Esophagus muscularis mucosa (tissue), 4 donors: ENCODE measurements at regions not wholly inside any gene's neighbourhood (a gene's known extent, or its start where the extent isn't known, plus 50 kb on each side); places are given as distances from the start of the nearest gene placed in this dataset.
A peak's percentile ranks its signal among the peaks of the same experiment; 100 is the strongest.

ENCODE experiments used
- DNase-seq: peaks from one replicate; pipeline ENCODE4 v3.0.0-alpha.2; 2017; ENCODE audit errors: extremely low spot score
- H3K27ac ChIP-seq, 4 donors: fragments of 200-600 bp; sonication (generic); replicated peaks in 1 of 4; 1 replicate in 3 of 4; 2 replicates in 1 of 4; pipeline ENCODE4 v1.5.1; 2016 to 2019; ENCODE audit warnings: mild to moderate bottlenecking in 1 of 4
- H3K27me3 ChIP-seq, 4 donors: fragments of 200-600 bp; sonication (generic); one replicate each; pipeline versions ENCODE4 v1.5.1 to v1.6.0; 2016 to 2019
- H3K36me3 ChIP-seq, 4 donors: fragments of 200-600 bp; sonication (generic); one replicate each; pipeline ENCODE4 v1.5.1; 2016 to 2019
- H3K4me1 ChIP-seq, 4 donors: fragments of 200-600 bp; sonication (generic); one replicate each; pipeline ENCODE4 v1.5.1; 2016 to 2019
- H3K4me3 ChIP-seq, 4 donors: fragments of 200-600 bp; sonication (generic); 1 replicate in 2 of 4; 2 replicates in 2 of 4; pipeline ENCODE4 v1.5.1; 2016 to 2019; ENCODE audit warnings: mild to moderate bottlenecking in 4 of 4, moderate library complexity in 1 of 4
- H3K9me3 ChIP-seq, 4 donors: fragments of 200-600 bp; sonication (generic); 1 replicate in 3 of 4; 2 replicates in 1 of 4; pipeline ENCODE4 v1.5.1; 2016 to 2019
- EP300 ChIP-seq: sonication (generic); formaldehyde crosslinking; IDR thresholded peaks from one replicate; pipeline ENCODE4 v1.6.1; 2017; ENCODE audit warnings: antibody characterized with exemption
- POLR2A ChIP-seq: fragments of 450-650 bp; IDR thresholded peaks from one replicate; pipeline ENCODE4 v1.6.1; 2017; ENCODE audit warnings: antibody characterized with exemption, moderate library complexity, mild to moderate bottlenecking, low read depth
- POLR2AphosphoS5 ChIP-seq, 2 donors: sonication (generic); formaldehyde crosslinking; IDR thresholded peaks; one replicate each; pipeline ENCODE4 v1.6.1; 2017; ENCODE audit warnings: antibody characterized with exemption in 2 of 2
- WGBS: methylation state at CpG from one replicate; pipeline ENCODE4 v1.1.5; 2018; 5-methylcytosine and 5-hydroxymethylcytosine counted together
- intact Hi-C: fragments of 100-400 bp; cut with DNase I; formaldehyde crosslinking; loops from one replicate; pipeline ENCODE4 v1.15.1; 2023
- TF ChIP-seq, protein P1 (sequence below), 3 experiments: fragments of 200-600 bp in 2 of 3; fragments of 450-650 bp in 1 of 3; sonication (generic) in 2 of 3; IDR thresholded peaks; one replicate each; pipeline ENCODE4 v1.5.1; 2017 to 2019; ENCODE audit warnings: antibody characterized with exemption in 3 of 3, mild to moderate bottlenecking in 2 of 3, moderate library complexity in 1 of 3

DNA sequence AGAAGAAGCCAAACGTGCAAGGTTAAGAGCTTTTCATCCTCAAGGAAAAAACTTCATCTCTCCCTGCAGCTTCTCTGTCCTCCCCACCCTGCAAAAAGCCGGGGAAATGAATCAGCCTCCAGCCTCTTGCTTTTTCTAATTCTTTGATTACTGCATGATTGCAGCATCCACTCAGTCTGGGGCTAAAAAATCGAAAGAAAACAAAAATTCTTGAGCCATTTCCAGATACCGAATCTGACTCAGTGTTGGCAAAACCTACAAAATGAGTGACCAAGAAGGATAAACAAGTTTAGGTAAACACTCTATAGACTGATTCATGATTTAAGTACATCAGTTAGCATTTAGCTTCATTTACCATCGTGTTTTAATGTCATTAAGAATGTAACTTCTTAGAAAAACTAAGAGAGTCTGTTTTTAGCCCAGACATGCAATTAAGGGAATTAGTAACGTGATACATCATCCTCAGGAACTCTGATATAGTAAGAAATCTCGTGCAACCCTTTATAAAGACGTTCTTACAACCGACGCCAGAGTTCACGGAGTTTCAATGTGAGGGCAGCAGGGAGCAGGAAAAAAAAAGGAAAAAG, 287.3 kb upstream of the FOXF1 start:
- WGBS: 37% methylated on average over 11 of the region's 11 CpGs
- DNase-seq: no peak
- intact Hi-C loops: no loop called here
- Histone ChIP-seq H3K9me3 (no peaks in the 10 kb centered on the region), H3K4me3 (peak overlapping the region; percentile 5 to 13 (median 6)), H3K27me3 (no peaks in the 10 kb centered on the region), H3K27ac (peak overlapping the region in 3 of 4 donors; percentile 35 to 40 (median 40)), H3K36me3 (no peaks in the 10 kb centered on the region), H3K4me1 (peaks cover 0 to 20% (median 14%) of the 10 kb centered on the region in 4 donors)
- TF ChIP-seq, protein P1, sequence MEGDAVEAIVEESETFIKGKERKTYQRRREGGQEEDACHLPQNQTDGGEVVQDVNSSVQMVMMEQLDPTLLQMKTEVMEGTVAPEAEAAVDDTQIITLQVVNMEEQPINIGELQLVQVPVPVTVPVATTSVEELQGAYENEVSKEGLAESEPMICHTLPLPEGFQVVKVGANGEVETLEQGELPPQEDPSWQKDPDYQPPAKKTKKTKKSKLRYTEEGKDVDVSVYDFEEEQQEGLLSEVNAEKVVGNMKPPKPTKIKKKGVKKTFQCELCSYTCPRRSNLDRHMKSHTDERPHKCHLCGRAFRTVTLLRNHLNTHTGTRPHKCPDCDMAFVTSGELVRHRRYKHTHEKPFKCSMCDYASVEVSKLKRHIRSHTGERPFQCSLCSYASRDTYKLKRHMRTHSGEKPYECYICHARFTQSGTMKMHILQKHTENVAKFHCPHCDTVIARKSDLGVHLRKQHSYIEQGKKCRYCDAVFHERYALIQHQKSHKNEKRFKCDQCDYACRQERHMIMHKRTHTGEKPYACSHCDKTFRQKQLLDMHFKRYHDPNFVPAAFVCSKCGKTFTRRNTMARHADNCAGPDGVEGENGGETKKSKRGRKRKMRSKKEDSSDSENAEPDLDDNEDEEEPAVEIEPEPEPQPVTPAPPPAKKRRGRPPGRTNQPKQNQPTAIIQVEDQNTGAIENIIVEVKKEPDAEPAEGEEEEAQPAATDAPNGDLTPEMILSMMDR (IDR thresholded peaks at IDR 0.05): no peak
- TF ChIP-seq POLR2AphosphoS5 (IDR thresholded peaks at IDR 0.05) (no peak), EP300 (no peak), POLR2A (no peak)

DNA sequence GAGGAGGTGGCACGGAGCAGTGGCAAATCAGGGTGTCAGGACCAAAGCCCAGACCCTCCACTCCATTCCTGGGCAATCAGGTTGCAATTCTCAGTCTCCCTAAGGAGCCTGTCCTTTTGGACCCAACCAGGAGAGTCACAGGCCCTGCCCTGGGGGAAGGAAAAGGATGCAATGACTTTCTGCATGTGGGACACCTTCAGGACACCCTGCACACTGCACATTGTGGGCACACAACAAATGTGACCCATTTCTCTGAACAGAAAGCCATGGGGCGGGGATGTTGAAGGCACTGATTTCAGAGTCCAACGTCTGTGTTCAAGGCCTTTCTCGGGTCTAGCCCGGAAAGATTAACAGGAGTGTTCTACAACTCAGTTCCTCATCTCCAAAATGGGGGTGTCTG, 286.2 kb upstream of the FOXF1 start:
- H3K27me3 ChIP-seq: no peaks in the 10 kb centered on the region
- no peak for DNase-seq
- H3K4me3 ChIP-seq: no peak overlapping the region
- no peak overlapping the region for H3K27ac ChIP-seq
- no peaks in the 10 kb centered on the region for H3K9me3 ChIP-seq
- no peak for TF ChIP-seq POLR2AphosphoS5 (IDR thresholded peaks at IDR 0.05)
- TF ChIP-seq EP300: no peak
- TF ChIP-seq, protein P1 (IDR thresholded peaks at IDR 0.05): no peak
- TF ChIP-seq POLR2A: no peak
- H3K4me1 ChIP-seq: peaks cover 0 to 20% (median 14%) of the 10 kb centered on the region in 4 donors
- WGBS: 81% methylated on average over 5 of the region's 5 CpGs
- intact Hi-C loops: no loop called here
- no peaks in the 10 kb centered on the region for H3K36me3 ChIP-seq

DNA sequence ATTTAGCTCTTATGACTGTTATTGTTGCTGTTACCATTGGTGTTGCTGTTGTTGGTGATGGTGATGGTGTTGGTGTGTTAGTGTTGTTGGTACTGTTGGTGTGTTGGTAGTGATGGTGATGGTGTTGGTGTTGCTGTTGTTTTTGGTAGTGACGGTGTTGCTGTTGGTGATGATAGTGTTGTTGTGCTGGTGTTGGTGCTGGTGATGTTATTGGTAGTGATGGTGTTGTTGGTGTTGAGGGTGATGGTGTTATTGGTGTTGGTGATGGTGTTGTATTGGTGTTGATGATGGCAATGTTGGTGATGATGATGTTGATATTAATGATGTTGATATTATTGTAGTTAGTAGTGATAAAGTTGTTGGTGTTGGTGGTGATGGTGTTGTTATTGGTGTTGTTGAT, 285.7 kb upstream of the FOXF1 start:
- H3K27me3 ChIP-seq: no peaks in the 10 kb centered on the region
- TF ChIP-seq EP300 (no peak), POLR2AphosphoS5 (IDR thresholded peaks at IDR 0.05) (no peak), POLR2A (no peak)
- TF ChIP-seq, protein P1 (IDR thresholded peaks at IDR 0.05): no peak

DNA sequence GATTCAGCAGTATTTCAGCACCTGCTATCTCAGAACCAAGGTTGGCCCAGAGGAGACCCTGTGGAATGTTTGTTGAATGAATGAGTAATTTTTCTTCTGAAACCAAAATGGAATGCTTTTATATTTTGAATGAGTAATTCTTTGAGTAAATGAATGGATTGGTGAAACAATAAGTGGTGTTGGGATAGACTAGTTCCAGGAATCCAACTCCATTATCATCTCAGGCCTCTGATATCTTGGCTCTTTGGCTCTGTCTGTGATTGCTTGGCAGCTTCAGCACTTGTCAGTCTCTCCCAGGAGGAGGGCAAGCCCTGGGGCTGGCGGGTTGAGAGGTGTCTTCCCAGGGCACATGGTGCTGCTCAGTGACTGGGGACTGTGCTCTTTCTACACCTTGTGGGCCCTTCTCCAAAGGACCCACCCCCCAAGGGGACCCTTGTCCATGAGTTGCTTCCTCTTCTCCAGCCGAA, 284.4 kb upstream of the FOXF1 start:
- intact Hi-C loops: no loop called here
- DNase-seq: no peak
- Histone ChIP-seq H3K4me1 (peaks cover 0 to 20% (median 14%) of the 10 kb centered on the region in 4 donors), H3K36me3 (no peaks in the 10 kb centered on the region), H3K9me3 (no peaks in the 10 kb centered on the region), H3K27ac (no peak overlapping the region), H3K4me3 (no peak overlapping the region), H3K27me3 (no peaks in the 10 kb centered on the region)
- no peak for TF ChIP-seq POLR2AphosphoS5 (IDR thresholded peaks at IDR 0.05)
- TF ChIP-seq, protein P1 (IDR thresholded peaks at IDR 0.05): no peak
- WGBS: 86% methylated on average over 2 of the region's 2 CpGs

More for the DNA sequence above, 285.7 kb upstream of the FOXF1 start:
- Histone ChIP-seq H3K4me1 (peaks cover 0 to 20% (median 14%) of the 10 kb centered on the region in 4 donors), H3K27ac (no peak overlapping the region), H3K4me3 (no peak overlapping the region), H3K36me3 (no peaks in the 10 kb centered on the region), H3K9me3 (no peaks in the 10 kb centered on the region)
- WGBS: 100% methylated on average over 1 of the region's 1 CpG
- no peak for DNase-seq
- intact Hi-C loops: no loop called here

DNA sequence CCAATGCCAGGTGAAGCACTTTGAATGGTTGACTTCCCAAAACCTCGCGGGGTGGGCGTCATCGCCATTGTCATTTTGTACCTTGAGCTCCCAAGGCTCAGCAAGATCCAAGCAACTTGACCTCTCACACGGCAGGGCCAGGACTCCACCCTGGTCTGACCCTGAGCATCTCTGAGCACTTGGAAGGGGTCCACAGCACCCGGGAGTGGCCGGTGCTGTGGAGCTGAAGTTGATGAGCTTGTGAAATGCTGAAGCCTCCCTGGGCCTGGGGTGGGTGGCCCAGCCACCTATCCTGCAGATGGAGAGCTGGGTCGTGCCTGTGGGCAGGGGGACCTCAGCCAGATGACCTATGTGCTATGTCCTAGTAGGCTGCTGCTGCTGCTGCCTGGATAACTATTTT, 283.3 kb upstream of the FOXF1 start:
- intact Hi-C loops: no loop called here
- Histone ChIP-seq H3K4me1 (peaks cover 0 to 18% (median 14%) of the 10 kb centered on the region in 4 donors), H3K9me3 (no peaks in the 10 kb centered on the region), H3K4me3 (no peak overlapping the region), H3K27me3 (no peaks in the 10 kb centered on the region), H3K27ac (no peak overlapping the region), H3K36me3 (no peaks in the 10 kb centered on the region)
- no peak for DNase-seq
- WGBS: 91% methylated on average over 8 of the region's 8 CpGs
- TF ChIP-seq POLR2A: no peak
- TF ChIP-seq, protein P1 (IDR thresholded peaks at IDR 0.05): no peak
- no peak for TF ChIP-seq POLR2AphosphoS5 (IDR thresholded peaks at IDR 0.05)
- TF ChIP-seq EP300: no peak
